ENCODE measurements at regions not wholly inside any gene's neighbourhood (a gene's known extent, or its start where the extent isn't known, plus 50 kb on each side); places are given as distances from the start of the nearest gene placed in this dataset.
"Not testable (repeated sequence)": the region's sequence is repeated elsewhere in the genome, so short reads cannot be mapped to it uniquely, and the experiment has no call there.

DNA sequence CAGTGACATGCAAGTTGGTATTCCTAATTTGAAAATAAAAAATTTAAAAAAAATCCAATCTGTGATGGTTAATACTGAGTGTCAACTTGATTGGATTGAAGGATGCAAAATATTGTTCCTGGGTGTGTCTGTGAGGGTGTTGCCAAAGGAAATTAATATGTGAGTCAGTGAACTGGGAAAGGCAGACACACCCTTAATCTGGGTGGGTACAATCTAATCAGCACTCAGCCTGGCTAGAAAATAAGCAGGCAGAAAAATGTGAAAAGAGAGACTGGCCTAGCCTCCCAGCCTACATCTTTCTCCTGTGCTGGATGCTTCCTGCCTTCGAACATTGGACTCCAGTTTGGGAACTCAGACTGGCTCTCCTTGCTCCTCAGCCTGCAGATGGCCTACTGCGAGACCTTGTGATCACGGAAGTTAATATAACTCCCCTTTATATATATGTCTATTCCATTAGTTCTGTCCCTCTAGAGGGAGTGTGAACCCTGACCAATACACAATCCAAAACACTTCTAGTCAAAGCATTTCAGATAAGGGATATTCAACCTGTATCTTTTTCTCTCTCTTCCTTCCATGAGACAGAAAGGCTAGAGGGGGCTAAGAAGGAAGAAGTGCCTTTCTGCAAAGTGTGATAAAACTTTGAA is 712.9 kb upstream of the ADGRL3 start:
- H3K27me3 Mint-ChIP-seq (ENCODE audit: insufficient read depth); H3K36me3 Mint-ChIP-seq (ENCODE audit: low read depth); DNase-seq (ENCODE audit: low spot score); H3K27ac Mint-ChIP-seq; H3K4me1 Mint-ChIP-seq (ENCODE audit: low read depth); intact Hi-C loops (cut with micrococcal nuclease); H3K9me3 Mint-ChIP-seq; H3K4me3 Mint-ChIP-seq: not testable (repeated sequence)

DNA sequence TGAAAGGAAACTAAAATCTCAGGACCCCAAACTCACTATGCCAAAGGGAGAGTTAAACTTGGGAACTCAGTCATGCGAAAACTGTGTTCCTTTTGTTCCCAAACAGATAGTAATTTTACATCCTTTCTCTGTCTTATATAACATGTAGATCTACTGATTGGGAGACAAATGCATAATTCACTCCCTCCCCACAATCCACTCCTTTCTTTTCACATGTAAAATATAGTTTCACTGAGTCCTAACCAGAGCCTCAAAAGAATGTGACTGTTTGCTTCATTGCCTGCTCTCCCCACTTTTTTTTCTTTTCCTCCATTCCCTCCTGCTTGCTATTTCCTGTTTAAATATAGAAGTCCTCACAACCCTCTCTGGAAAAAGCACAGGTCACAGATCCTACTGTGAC is 699.3 kb upstream of the ADGRL3 start:
- H3K4me3 Mint-ChIP-seq: no peak overlapping the region
- no peaks in the 10 kb centered on the region for H3K4me1 Mint-ChIP-seq (ENCODE audit: low read depth)
- no peaks in the 10 kb centered on the region for H3K36me3 Mint-ChIP-seq (ENCODE audit: low read depth)
- H3K27me3 Mint-ChIP-seq (ENCODE audit: insufficient read depth): no peaks in the 10 kb centered on the region
- DNase-seq (ENCODE audit: low spot score): no peak
- H3K9me3 Mint-ChIP-seq: peaks cover 22% of the 10 kb centered on the region
- intact Hi-C loops (cut with micrococcal nuclease): no loop called here
- H3K27ac Mint-ChIP-seq: no peak overlapping the region

DNA sequence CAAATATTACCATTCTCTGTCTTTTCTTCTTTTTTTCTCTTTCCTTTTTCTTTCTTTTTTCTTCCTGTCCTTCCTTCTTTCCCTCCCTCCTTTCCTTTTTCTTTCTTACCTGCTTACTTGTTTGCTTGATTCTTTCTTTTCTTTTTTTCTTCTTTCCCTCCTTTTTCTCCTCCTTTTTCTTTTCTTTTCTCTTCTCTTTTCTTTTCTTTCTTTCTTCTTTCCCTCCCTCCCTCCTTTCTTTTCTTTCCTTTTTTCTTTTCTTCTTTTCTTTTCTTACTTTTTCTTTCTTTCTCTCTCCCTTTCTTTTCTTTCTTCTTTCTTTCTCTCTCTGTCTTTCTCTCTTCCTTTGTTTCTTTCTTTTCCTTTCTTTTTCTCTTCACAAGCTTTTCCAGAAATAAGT is 697.4 kb upstream of the ADGRL3 start:
- intact Hi-C loops (cut with micrococcal nuclease): no loop called here
- no peaks in the 10 kb centered on the region for H3K36me3 Mint-ChIP-seq (ENCODE audit: low read depth)
- H3K27ac Mint-ChIP-seq: no peak overlapping the region
- H3K27me3 Mint-ChIP-seq (ENCODE audit: insufficient read depth): no peaks in the 10 kb centered on the region
- H3K4me3 Mint-ChIP-seq: no peak overlapping the region
- no peak for DNase-seq (ENCODE audit: low spot score)
- H3K4me1 Mint-ChIP-seq (ENCODE audit: low read depth): no peaks in the 10 kb centered on the region
- peaks cover 22% of the 10 kb centered on the region for H3K9me3 Mint-ChIP-seq

GRCh38 chr4:60506061-60506460 is 694.1 kb upstream of the ADGRL3 start:
- Mint-ChIP-seq H3K36me3 (ENCODE audit: low read depth) (no peaks in the 10 kb centered on the region), H3K4me1 (ENCODE audit: low read depth) (no peaks in the 10 kb centered on the region), H3K27ac (no peak overlapping the region), H3K9me3 (peaks cover 29% of the 10 kb centered on the region), H3K4me3 (no peak overlapping the region), H3K27me3 (ENCODE audit: insufficient read depth) (no peaks in the 10 kb centered on the region)
- DNase-seq (ENCODE audit: low spot score): no peak
- intact Hi-C loops (cut with micrococcal nuclease): no loop called here

DNA sequence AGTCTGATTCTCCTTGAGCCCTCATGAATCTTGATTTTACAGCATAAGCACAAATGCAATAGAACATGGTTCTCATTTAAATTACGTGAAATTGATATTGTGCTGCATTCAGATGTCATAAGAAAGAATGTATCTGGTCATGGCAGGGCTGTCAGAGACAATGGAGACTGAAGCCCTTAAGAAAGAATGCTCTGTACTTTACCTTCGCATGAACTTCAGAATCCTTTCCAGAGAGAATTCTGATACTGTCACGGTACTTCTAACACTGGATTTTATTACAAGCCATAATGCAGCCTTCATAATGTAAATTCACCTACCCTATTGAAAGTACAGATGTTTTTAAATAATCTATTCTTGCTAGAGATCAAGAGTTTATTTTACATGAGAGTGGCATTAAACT is 677.9 kb upstream of the ADGRL3 start:
- no peaks in the 10 kb centered on the region for H3K27me3 Mint-ChIP-seq (ENCODE audit: insufficient read depth)
- H3K36me3 Mint-ChIP-seq (ENCODE audit: low read depth): no peaks in the 10 kb centered on the region
- no peak overlapping the region for H3K27ac Mint-ChIP-seq
- H3K9me3 Mint-ChIP-seq: peaks cover 12% of the 10 kb centered on the region
- intact Hi-C loops (cut with micrococcal nuclease): no loop called here
- no peak for DNase-seq (ENCODE audit: low spot score)
- no peak overlapping the region for H3K4me3 Mint-ChIP-seq
- H3K4me1 Mint-ChIP-seq (ENCODE audit: low read depth): no peaks in the 10 kb centered on the region

DNA sequence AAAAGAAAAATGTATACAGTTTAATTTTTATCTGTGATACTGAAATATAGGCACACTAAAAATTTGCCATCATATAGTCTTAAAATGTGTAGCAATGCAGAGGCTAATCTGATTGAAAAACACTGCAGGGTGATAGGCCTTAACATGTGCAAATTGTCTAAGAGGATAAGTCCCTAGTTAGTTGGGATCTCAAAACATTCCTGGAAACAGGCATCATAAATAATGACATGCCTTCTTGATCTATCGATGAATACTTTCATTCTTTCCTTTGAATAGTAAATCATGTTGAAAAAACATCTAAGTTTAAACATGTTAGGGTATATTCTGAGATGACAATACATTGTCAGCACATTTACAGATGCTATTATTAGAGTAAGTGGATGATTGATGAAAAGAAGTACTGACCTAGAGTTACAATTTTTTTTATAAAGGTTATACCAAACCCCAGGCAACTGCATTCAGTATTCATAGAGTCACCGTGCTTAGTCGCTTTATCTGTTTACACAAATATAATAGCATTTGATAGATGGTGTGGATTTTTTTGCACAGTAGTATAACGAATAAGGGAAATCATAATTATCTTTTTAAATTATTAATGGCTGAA is 668.2 kb upstream of the ADGRL3 start:
- intact Hi-C loops (cut with micrococcal nuclease): no loop called here
- Mint-ChIP-seq H3K36me3 (ENCODE audit: low read depth) (no peaks in the 10 kb centered on the region), H3K27me3 (ENCODE audit: insufficient read depth) (no peaks in the 10 kb centered on the region), H3K9me3 (peaks cover 13% of the 10 kb centered on the region), H3K27ac (no peak overlapping the region), H3K4me3 (no peak overlapping the region), H3K4me1 (ENCODE audit: low read depth) (no peaks in the 10 kb centered on the region)
- no peak for DNase-seq (ENCODE audit: low spot score)

- Mint-ChIP-seq H3K4me3 (no peak overlapping the region), H3K9me3 (peaks cover 17% of the 10 kb centered on the region), H3K36me3 (ENCODE audit: low read depth) (no peaks in the 10 kb centered on the region)
Observed at GRCh38 chr4:60544981-60545380, 655.1 kb upstream of the ADGRL3 start.

DNA sequence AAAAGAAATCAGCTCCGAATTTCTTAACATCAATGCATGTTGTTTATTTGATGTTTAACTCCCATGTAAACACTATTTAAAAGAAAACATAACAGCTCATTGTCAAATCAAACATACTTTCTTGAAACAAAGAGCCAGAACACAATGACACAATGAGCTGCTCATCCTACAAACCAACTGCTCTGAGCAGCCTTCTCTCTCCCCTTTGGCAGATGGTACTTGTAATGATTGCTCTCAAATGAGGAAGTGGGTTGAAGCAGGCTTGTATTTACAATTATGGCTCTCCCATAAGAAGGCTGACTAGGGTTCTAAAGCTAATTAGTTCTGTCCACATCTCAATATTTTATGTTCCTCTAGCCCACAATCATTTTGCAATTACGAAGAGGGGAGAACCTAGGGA is 637.8 kb upstream of the ADGRL3 start:
- H3K27me3 Mint-ChIP-seq (ENCODE audit: insufficient read depth): no peaks in the 10 kb centered on the region
- no peak overlapping the region for H3K27ac Mint-ChIP-seq
- H3K4me1 Mint-ChIP-seq (ENCODE audit: low read depth): no peaks in the 10 kb centered on the region
- peaks cover 10% of the 10 kb centered on the region for H3K9me3 Mint-ChIP-seq
- H3K36me3 Mint-ChIP-seq (ENCODE audit: low read depth): no peaks in the 10 kb centered on the region
- no peak for DNase-seq (ENCODE audit: low spot score)
- no peak overlapping the region for H3K4me3 Mint-ChIP-seq
- intact Hi-C loops (cut with micrococcal nuclease): no loop called here

More at GRCh38 chr4:60544981-60545380, 655.1 kb upstream of the ADGRL3 start:
- no peaks in the 10 kb centered on the region for H3K27me3 Mint-ChIP-seq (ENCODE audit: insufficient read depth)
- intact Hi-C loops (cut with micrococcal nuclease): no loop called here
- H3K27ac Mint-ChIP-seq: no peak overlapping the region
- DNase-seq (ENCODE audit: low spot score): no peak
- H3K4me1 Mint-ChIP-seq (ENCODE audit: low read depth): no peaks in the 10 kb centered on the region

DNA sequence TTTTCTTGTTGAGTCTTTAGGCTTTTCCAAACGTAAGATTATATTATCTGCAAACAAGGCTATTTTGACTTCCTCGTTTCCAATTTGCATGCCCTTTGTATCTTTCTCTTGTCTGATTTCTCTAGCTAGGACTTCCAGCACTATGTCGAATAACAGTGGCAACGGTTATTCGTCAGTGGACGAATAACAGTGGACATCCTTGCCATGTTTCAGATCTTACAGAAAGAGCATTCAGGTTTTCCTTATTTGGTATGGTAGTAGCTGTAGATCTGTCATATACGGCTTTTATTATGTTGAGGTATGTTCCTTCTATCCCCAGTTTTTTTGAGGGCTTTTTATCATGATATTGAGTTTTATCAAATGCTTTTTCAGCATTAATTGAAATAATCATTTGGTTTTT is 634.6 kb upstream of the ADGRL3 start:
- no peaks in the 10 kb centered on the region for H3K36me3 Mint-ChIP-seq (ENCODE audit: low read depth)
- intact Hi-C loops (cut with micrococcal nuclease): no loop called here
- no peaks in the 10 kb centered on the region for H3K27me3 Mint-ChIP-seq (ENCODE audit: insufficient read depth)
- H3K9me3 Mint-ChIP-seq: peaks cover 24% of the 10 kb centered on the region
- no peak overlapping the region for H3K4me3 Mint-ChIP-seq
- H3K27ac Mint-ChIP-seq: no peak overlapping the region
- no peak for DNase-seq (ENCODE audit: low spot score)
- H3K4me1 Mint-ChIP-seq (ENCODE audit: low read depth): no peaks in the 10 kb centered on the region

DNA sequence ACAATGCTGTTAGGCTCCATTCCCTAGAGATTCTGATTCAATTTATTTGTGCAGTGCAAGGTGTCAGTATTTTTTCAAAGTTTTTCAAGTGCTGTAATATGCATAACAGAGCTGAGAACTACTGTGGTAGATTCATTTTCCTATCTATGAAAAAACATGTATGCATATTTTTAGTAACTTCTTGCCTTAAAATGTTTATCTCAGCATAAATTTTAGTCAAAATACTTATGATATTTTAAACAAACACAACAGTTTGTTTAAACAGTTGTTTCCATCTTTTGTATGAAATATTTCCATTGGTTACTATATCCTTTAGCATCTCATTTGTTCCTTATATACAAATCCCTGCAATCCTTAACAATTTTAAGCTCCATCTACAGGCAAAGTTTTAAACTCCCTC is 624.8 kb upstream of the ADGRL3 start:
- no peaks in the 10 kb centered on the region for H3K27me3 Mint-ChIP-seq (ENCODE audit: insufficient read depth)
- no peaks in the 10 kb centered on the region for H3K36me3 Mint-ChIP-seq (ENCODE audit: low read depth)
- no peaks in the 10 kb centered on the region for H3K4me1 Mint-ChIP-seq (ENCODE audit: low read depth)
- intact Hi-C loops (cut with micrococcal nuclease): no loop called here
- H3K27ac Mint-ChIP-seq: no peak overlapping the region
- peaks cover 12% of the 10 kb centered on the region for H3K9me3 Mint-ChIP-seq
- H3K4me3 Mint-ChIP-seq: no peak overlapping the region
- DNase-seq (ENCODE audit: low spot score): no peak

DNA sequence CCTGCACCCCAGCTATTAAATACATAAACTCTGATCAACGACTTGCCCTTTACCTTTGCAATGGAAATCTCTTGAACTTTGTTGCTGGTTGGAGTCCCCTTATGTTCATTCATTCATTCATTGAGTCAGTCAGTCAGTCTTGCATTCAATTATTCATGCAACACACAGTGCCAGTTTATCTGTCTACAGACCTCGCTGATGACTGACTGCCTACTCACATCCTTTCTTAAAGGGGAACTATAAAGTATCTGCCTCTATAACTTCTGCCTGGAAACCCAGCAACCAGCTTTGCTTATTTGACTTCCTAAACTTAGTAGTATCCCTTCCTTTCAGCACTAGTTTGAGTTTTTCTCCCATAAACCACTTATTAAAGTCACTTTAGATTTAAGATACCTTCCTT is 620.8 kb upstream of the ADGRL3 start:
- intact Hi-C loops (cut with micrococcal nuclease): no loop called here
- no peaks in the 10 kb centered on the region for H3K4me1 Mint-ChIP-seq (ENCODE audit: low read depth)
- no peak overlapping the region for H3K4me3 Mint-ChIP-seq
- H3K9me3 Mint-ChIP-seq: peaks cover 8% of the 10 kb centered on the region
- no peaks in the 10 kb centered on the region for H3K36me3 Mint-ChIP-seq (ENCODE audit: low read depth)
- H3K27me3 Mint-ChIP-seq (ENCODE audit: insufficient read depth): no peaks in the 10 kb centered on the region
- DNase-seq (ENCODE audit: low spot score): no peak
- H3K27ac Mint-ChIP-seq: no peak overlapping the region

DNA sequence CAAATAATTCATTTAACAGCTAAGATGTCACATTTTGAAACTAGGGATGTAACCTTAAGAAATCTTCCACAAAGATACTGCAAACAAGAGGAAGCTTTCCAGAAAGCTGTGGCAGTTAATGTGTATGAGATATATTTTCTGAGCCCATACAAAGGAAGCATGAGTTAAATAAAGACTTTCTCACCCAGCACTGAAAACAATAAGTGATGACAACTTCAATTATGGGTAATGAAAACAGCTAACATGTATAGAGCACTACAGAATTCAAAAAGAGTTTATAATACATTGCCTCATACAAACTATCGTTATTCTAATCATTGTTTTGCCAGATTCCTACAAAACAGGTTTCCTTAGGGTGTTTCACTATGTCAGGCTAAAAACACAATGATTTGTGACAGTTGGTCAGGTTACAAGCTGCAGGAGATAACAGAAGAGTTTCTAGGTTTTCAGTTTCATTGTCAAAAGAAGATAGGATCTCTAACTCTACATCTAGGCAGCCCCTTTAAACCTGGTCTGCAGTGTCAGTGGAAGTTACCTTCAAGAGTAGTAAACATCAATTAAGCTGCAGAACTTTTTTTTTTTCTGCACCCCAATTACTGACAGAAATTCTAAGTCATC is 618.1 kb upstream of the ADGRL3 start:
- H3K27me3 Mint-ChIP-seq (ENCODE audit: insufficient read depth): no peaks in the 10 kb centered on the region
- H3K27ac Mint-ChIP-seq: no peak overlapping the region
- DNase-seq (ENCODE audit: low spot score): no peak
- H3K9me3 Mint-ChIP-seq: peaks cover 7% of the 10 kb centered on the region
- no peak overlapping the region for H3K4me3 Mint-ChIP-seq
- H3K4me1 Mint-ChIP-seq (ENCODE audit: low read depth): no peaks in the 10 kb centered on the region
- no peaks in the 10 kb centered on the region for H3K36me3 Mint-ChIP-seq (ENCODE audit: low read depth)
- intact Hi-C loops (cut with micrococcal nuclease): no loop called here

DNA sequence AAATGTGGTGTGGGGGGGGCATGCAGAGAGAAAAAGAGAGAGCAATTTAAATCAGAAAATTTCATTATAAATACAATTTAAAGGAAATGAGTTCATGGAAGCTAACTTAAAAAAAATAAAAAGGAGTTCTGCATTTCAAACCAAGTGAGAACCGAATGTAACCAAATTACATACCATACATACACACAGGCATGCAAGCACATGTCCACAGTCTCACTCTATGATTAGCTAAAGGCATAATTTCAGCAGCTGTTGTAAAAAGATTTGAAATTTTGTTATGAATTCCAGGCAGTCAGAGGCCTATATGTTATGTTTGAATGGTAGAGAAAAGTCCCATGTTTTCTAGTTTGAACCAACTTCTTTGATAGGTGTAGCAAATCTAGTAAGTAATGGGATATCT is 611.6 kb upstream of the ADGRL3 start:
- intact Hi-C loops (cut with micrococcal nuclease): no loop called here

More for the DNA sequence above, 611.6 kb upstream of the ADGRL3 start:
- Mint-ChIP-seq H3K4me3 (no peak overlapping the region), H3K9me3 (peaks cover 15% of the 10 kb centered on the region), H3K36me3 (ENCODE audit: low read depth) (no peaks in the 10 kb centered on the region), H3K27ac (no peak overlapping the region), H3K27me3 (ENCODE audit: insufficient read depth) (no peaks in the 10 kb centered on the region), H3K4me1 (ENCODE audit: low read depth) (no peaks in the 10 kb centered on the region)
- no peak for DNase-seq (ENCODE audit: low spot score)

Data from activated T-helper 1 cell treated with anti-CD3 and anti-CD28 coated beads, Interleukin-12 subunit alpha, Interleukin-12 subunit beta, Interleukin-2, Interleukin-4 antibody, amounts not matched to agents 30 ng/mL and 10 ng/mL and 1 ng/mL, durations not matched to agents 14 hours and 24 hours and 36 hours (primary cell).